Ovary (tissue), 7 donors: ENCODE measurements at regions not wholly inside any gene's neighbourhood (a gene's known extent, or its start where the extent isn't known, plus 50 kb on each side); places are given as distances from the start of the nearest gene placed in this dataset.

Experiments used
- DNase-seq, 5 donors: peaks; one replicate each; pipeline ENCODE4 v3.0.0-alpha.2; 2019 to 2020
- H3K27ac ChIP-seq, 2 donors: fragments of 200-600 bp; one replicate each; pipeline versions ENCODE4 v1.5.1 to v1.8.0; 2019 to 2022
- H3K27me3 ChIP-seq: fragments of 200-600 bp; one replicate; pipeline ENCODE4 v1.8.0; 2022
- H3K36me3 ChIP-seq: fragments of 200-600 bp; sonication (generic); one replicate; pipeline ENCODE4 v1.5.1; 2019
- H3K4me1 ChIP-seq: one replicate; pipeline ENCODE4 v1.8.1; 2013; ENCODE audit warnings: mild to moderate bottlenecking, moderate library complexity; ENCODE audit not compliant: insufficient read depth
- H3K4me3 ChIP-seq: fragments of 200-600 bp; sonication (generic); one replicate; pipeline ENCODE4 v1.5.1; 2017
- H3K9me3 ChIP-seq, 2 donors: fragments of 200-600 bp in 1 of 2; sonication (generic) in 1 of 2; one replicate each; pipeline versions ENCODE4 v1.5.1 to v1.8.1; 2013 to 2019; ENCODE audit warnings: mild to moderate bottlenecking in 1 of 2, moderate library complexity in 1 of 2
- CTCF ChIP-seq, 3 donors: fragments of 450-650 bp in 2 of 3; fragments of 200-600 bp in 1 of 3; IDR thresholded peaks; one replicate each; pipeline versions ENCODE4 v1.5.1 to v1.8.0; 2016 to 2022; ENCODE audit warnings: antibody characterized with exemption in 3 of 3, mild to moderate bottlenecking in 1 of 3
- EP300 ChIP-seq: sonication (generic); formaldehyde crosslinking; IDR thresholded peaks from one replicate; pipeline ENCODE4 v1.6.1; 2017; ENCODE audit warnings: antibody characterized with exemption
- POLR2A ChIP-seq: fragments of 450-650 bp; IDR thresholded peaks from one replicate; pipeline ENCODE4 v1.6.1; 2017; ENCODE audit warnings: antibody characterized with exemption, mild to moderate bottlenecking, moderate library complexity
- WGBS, 3 donors: extraction: QIAGEN DNeasy Blood & Tissue Kit in 1 of 3; methylation state at CpG; one replicate each; pipeline versions ENCODE4 v1.1.5 to v1.1.7; 2013 to 2017; 5-methylcytosine and 5-hydroxymethylcytosine counted together
- intact Hi-C, 4 donors: fragments of 100-400 bp; cut with DNase I; formaldehyde crosslinking; loops; one replicate each; pipeline versions ENCODE4 v1.11.0 to v1.15.1; 2022 to 2023
- donor health status: DM: no; HTN: no; CAD: no; lungs with moderate emphysema.
- donor health status: DM: no; HTN: no; CAD: no.
- donor health status: Bipolar disorder and iron deficiency.
- donor health status: DM: no; HTN: no; CAD: no.
- donor health status: DM: yes; HTN: yes; CAD: no.

- TF ChIP-seq CTCF (IDR thresholded peaks at IDR 0.05) (no peak), POLR2A (no peak), EP300 (no peak)
- intact Hi-C loops: no loop called here
- Histone ChIP-seq H3K27ac (no peak overlapping the region), H3K36me3 (no peaks in the 10 kb centered on the region), H3K4me1 (no peaks in the 10 kb centered on the region), H3K27me3 (no peaks in the 10 kb centered on the region), H3K9me3 (no peaks in the 10 kb centered on the region), H3K4me3 (no peak overlapping the region)
- no peak for DNase-seq
- WGBS, 3 donors: 62 to 85% (median 64%) methylated on average over 4 of the region's 4 CpGs
These were observed 114.1 kb upstream of the LMCD1 start for GRCh38 chr3:8387571-8387970.

GRCh38 chr3:8399686-8400085 is 101.9 kb upstream of the LMCD1 start:
- Histone ChIP-seq H3K9me3 (no peaks in the 10 kb centered on the region), H3K36me3 (no peaks in the 10 kb centered on the region), H3K27ac (no peak overlapping the region), H3K4me3 (no peak overlapping the region), H3K4me1 (no peaks in the 10 kb centered on the region), H3K27me3 (no peaks in the 10 kb centered on the region)
- WGBS, 3 donors: 76 to 83% (median 82%) methylated on average over 3 of the region's 3 CpGs
- no peak for DNase-seq
- no peak for TF ChIP-seq CTCF (IDR thresholded peaks at IDR 0.05)
- no peak for TF ChIP-seq EP300
- TF ChIP-seq POLR2A: no peak
- intact Hi-C loops: no loop called here

GRCh38 chr3:8400911-8401310 is 100.7 kb upstream of the LMCD1 start:
- intact Hi-C loops: no loop called here
- Histone ChIP-seq H3K4me3 (no peak overlapping the region), H3K36me3 (no peaks in the 10 kb centered on the region), H3K27me3 (no peaks in the 10 kb centered on the region), H3K4me1 (no peaks in the 10 kb centered on the region), H3K9me3 (no peaks in the 10 kb centered on the region), H3K27ac (no peak overlapping the region)
- no peak for DNase-seq
- TF ChIP-seq POLR2A (no peak), CTCF (IDR thresholded peaks at IDR 0.05) (no peak), EP300 (no peak)
- WGBS, 3 donors: 56 to 74% (median 61%) methylated on average over 1 of the region's 1 CpG

- TF ChIP-seq EP300: no peak
- no peak for TF ChIP-seq POLR2A
- no peak for TF ChIP-seq CTCF (IDR thresholded peaks at IDR 0.05)
- Histone ChIP-seq H3K27me3 (no peaks in the 10 kb centered on the region), H3K4me3 (no peak overlapping the region), H3K9me3 (no peaks in the 10 kb centered on the region), H3K27ac (no peak overlapping the region), H3K36me3 (no peaks in the 10 kb centered on the region), H3K4me1 (no peaks in the 10 kb centered on the region)
- intact Hi-C loops: no loop called here
- WGBS, 3 donors: 97 to 98% (median 98%) methylated on average over 1 of the region's 1 CpG
- DNase-seq: no peak
These were observed 97.6 kb upstream of the LMCD1 start for GRCh38 chr3:8403996-8404395.

GRCh38 chr3:8405144-8405543 is 96.5 kb upstream of the LMCD1 start:
- no peaks in the 10 kb centered on the region for H3K4me1 ChIP-seq
- intact Hi-C loops: no loop called here
- TF ChIP-seq CTCF (IDR thresholded peaks at IDR 0.05): no peak
- TF ChIP-seq POLR2A: no peak
- TF ChIP-seq EP300: no peak
- WGBS, 3 donors: 95 to 97% (median 96%) methylated on average over 2 of the region's 2 CpGs
- no peaks in the 10 kb centered on the region for H3K27me3 ChIP-seq
- H3K36me3 ChIP-seq: no peaks in the 10 kb centered on the region
- DNase-seq: no peak
- no peak overlapping the region for H3K4me3 ChIP-seq
- no peak overlapping the region for H3K27ac ChIP-seq
- H3K9me3 ChIP-seq: no peaks in the 10 kb centered on the region
